HCT116 (cell line): ENCODE measurements at regions not wholly inside any gene's neighbourhood (a gene's known extent, or its start where the extent isn't known, plus 50 kb on each side); places are given as distances from the start of the nearest gene placed in this dataset.

Source experiments
- ATAC-seq: fragments of 200-7000 bp; cut with Tn5 transposase; 2 replicates; pipeline ENCODE4 v1.9.1; 2020; ENCODE audit warnings: mild to moderate bottlenecking, moderate library complexity
- BruUV-seq: library from RNA; stranded (reverse); fragments of 400-500 nt; replicated peaks from 2 replicates; lab custom pipeline; 2021; lab: Mats Ljungman, UMichigan
- CTCF ChIA-PET: fragments of 300-600 bp; sonication (Branson Sonifier 250); formaldehyde crosslinking; loops from one replicate; lab custom pipeline; 2021; ENCODE audit warnings: antibody characterized with exemption; lab: Charles Lee
- POLR2A ChIA-PET: fragments of 300-600, 350-600 bp; sonication (Branson Sonifier 250); formaldehyde crosslinking; loops from one replicate; lab custom pipeline; 2021; ENCODE audit warnings: antibody characterized with exemption; lab: Charles Lee
- RAD21 ChIA-PET, 2 experiments: fragments of 300-600 bp; sonication (Branson Sonifier 250); formaldehyde crosslinking; loops; one replicate each; lab custom pipeline; 2023; ENCODE audit warnings: low total read pairs in 2 of 2; ENCODE audit not compliant: uncharacterized antibody in 2 of 2, unreplicated experiment in 2 of 2, low non-redundant PET in 1 of 2; lab: Charles Lee
- DNase-seq: peaks from one replicate; pipeline ENCODE4 v3.0.0-alpha.2; 2010; ENCODE audit warnings: low read depth, low spot score
- H2AFZ ChIP-seq: fragments of 200-600 bp; shearing (Covaris generic), sonication (generic); 2 replicates; pipeline ENCODE4 v1.6.1; 2017; ENCODE audit warnings: low read depth, mixed run types, mixed read lengths, antibody characterized with exemption, low read length; ENCODE audit not compliant: poor library complexity, severe bottlenecking
- H3K27ac ChIP-seq: 2 replicates; pipeline ENCODE4 v1.5.1; 2012; ENCODE audit warnings: low read depth, low read length
- H3K27me3 ChIP-seq: fragments of 200-600 bp; sonication (generic); 2 replicates; pipeline ENCODE4 v1.6.1; 2016; ENCODE audit warnings: mixed run types, low read length, mixed read lengths; ENCODE audit not compliant: insufficient read depth
- H3K36me3 ChIP-seq, 2 experiments: fragments of 200-500 bp in 1 of 2; fragments of 200-600 bp in 1 of 2; sonication (Bioruptor generic) in 1 of 2; sonication (generic) in 1 of 2; 2 replicates each; pipeline versions ENCODE4 v1.5.1 to v1.6.1; 2014 to 2016; ENCODE audit warnings: low read length in 2 of 2, inconsistent platforms in 1 of 2, mixed read lengths in 1 of 2, mixed run types in 1 of 2; ENCODE audit not compliant: insufficient read depth in 2 of 2, control insufficient read depth in 1 of 2
- H3K4me1 ChIP-seq, 2 experiments: fragments of 200-600 bp in 1 of 2; sonication (generic) in 1 of 2; 2 replicates each; pipeline versions ENCODE4 v1.5.1 to v1.6.1; 2012 to 2017; ENCODE audit warnings: low read length in 2 of 2, inconsistent platforms in 1 of 2, mild to moderate bottlenecking in 1 of 2, mixed read lengths in 1 of 2, mixed run types in 1 of 2, moderate library complexity in 1 of 2; ENCODE audit not compliant: insufficient read depth in 2 of 2, control insufficient read depth in 1 of 2
- H3K4me2 ChIP-seq: fragments of 200-600 bp; sonication (generic); 2 replicates; pipeline ENCODE4 v1.6.1; 2017; ENCODE audit warnings: mixed run types, low read length, mixed read lengths
- H3K4me3 ChIP-seq, 2 experiments: fragments of 200-600 bp in 1 of 2; sonication (generic) in 1 of 2; replicated peaks in 1 of 2; 2 replicates each; pipeline ENCODE4 v1.5.1; 2011 to 2016; ENCODE audit warnings: low read length in 2 of 2, control low read depth in 1 of 2, low read depth in 1 of 2, mild to moderate bottlenecking in 1 of 2, mixed read lengths in 1 of 2, mixed run types in 1 of 2
- H3K79me2 ChIP-seq: fragments of 200-600 bp; sonication (generic); 2 replicates; pipeline ENCODE4 v1.6.1; 2017; ENCODE audit warnings: mild to moderate bottlenecking, mixed run types, low read length, moderate library complexity, mixed read lengths; ENCODE audit not compliant: insufficient read depth
- H3K9ac ChIP-seq: fragments of 200-600 bp; sonication (generic); 2 replicates; pipeline ENCODE4 v1.6.1; 2016; ENCODE audit warnings: low read length, mixed read lengths
- H3K9me2 ChIP-seq: fragments of 200-600 bp; sonication (generic), shearing (Covaris generic); 2 replicates; pipeline ENCODE4 v1.6.1; 2017; ENCODE audit warnings: mixed run types, mild to moderate bottlenecking, moderate library complexity; ENCODE audit not compliant: insufficient read depth
- H3K9me3 ChIP-seq, 2 experiments: fragments of 200-500 bp in 1 of 2; fragments of 200-600 bp in 1 of 2; sonication (Bioruptor generic) in 1 of 2; sonication (generic) in 1 of 2; 2 replicates each; pipeline ENCODE4 v1.6.1; 2014 to 2017; ENCODE audit warnings: low read length in 2 of 2, mixed read lengths in 2 of 2, inconsistent platforms in 1 of 2, low read depth in 1 of 2, mild to moderate bottlenecking in 1 of 2, mixed run types in 1 of 2, moderate library complexity in 1 of 2; ENCODE audit not compliant: control insufficient read depth in 1 of 2, insufficient read depth in 1 of 2
- H4K20me1 ChIP-seq: fragments of 200-600 bp; sonication (generic), shearing (Covaris generic); 2 replicates; pipeline ENCODE4 v1.6.1; 2017; ENCODE audit warnings: mixed run types, mild to moderate bottlenecking, moderate library complexity; ENCODE audit not compliant: insufficient read depth
- ELF1 ChIP-seq: IDR thresholded peaks from 2 replicates; pipeline ENCODE4 v1.6.1; 2012; ENCODE audit warnings: low read depth, borderline replicate concordance
- EZH2 ChIP-seq: fragments of 200-600 bp; sonication (generic); IDR thresholded peaks from 2 replicates; pipeline ENCODE4 v1.6.1; 2017; ENCODE audit warnings: antibody characterized with exemption, mixed run types
- EZH2phosphoT487 ChIP-seq: fragments of 200-600 bp; IDR thresholded peaks from 2 replicates; pipeline ENCODE4 v1.6.1; 2018; ENCODE audit warnings: antibody characterized with exemption, borderline replicate concordance
- FOSL1 ChIP-seq: IDR thresholded peaks from 2 replicates; pipeline ENCODE4 v1.6.1; 2012; ENCODE audit warnings: low read depth
- RAD21 ChIP-seq: IDR thresholded peaks from 2 replicates; pipeline ENCODE4 v1.6.1; 2012; ENCODE audit warnings: low read depth, mild to moderate bottlenecking
- SP1 ChIP-seq: IDR thresholded peaks from 2 replicates; pipeline ENCODE4 v1.6.1; 2012; ENCODE audit warnings: low read depth
- SRF ChIP-seq: IDR thresholded peaks from 2 replicates; pipeline ENCODE4 v1.6.1; 2012; ENCODE audit warnings: low read depth
- TCF7L2 ChIP-seq: IDR thresholded peaks from 2 replicates; pipeline ENCODE4 v1.7.0; 2011; ENCODE audit warnings: borderline replicate concordance, inconsistent platforms; ENCODE audit not compliant: insufficient read depth, insufficient read length; ENCODE audit errors: extremely low read depth
- intact Hi-C: fragments of 100-400 bp; cut with micrococcal nuclease; formaldehyde crosslinking; loops from 2 replicates; pipeline ENCODE4 v1.10.0; 2022
- TF ChIP-seq, protein P1 (sequence below): IDR thresholded peaks from 2 replicates; pipeline ENCODE4 v1.6.1; 2012

DNA sequence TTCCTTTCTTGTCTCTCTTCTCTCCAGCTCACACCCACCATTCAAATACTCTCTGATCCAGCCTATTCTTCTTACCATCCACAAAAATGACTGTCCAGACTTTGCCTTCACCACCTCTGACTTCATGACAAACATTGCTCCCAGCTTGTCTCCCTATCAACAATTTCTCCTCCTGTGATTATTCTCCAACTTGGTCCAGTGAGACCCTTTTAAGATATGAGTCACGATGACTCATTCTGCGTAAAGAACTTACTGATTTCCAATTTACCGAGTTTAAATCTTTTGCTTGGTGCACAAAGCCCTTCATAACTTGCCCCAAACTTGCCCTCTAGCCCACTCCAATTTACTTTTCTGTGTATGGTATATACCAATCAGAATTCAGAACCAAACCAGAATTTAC, 833.2 kb downstream of the MAFB start:
- no peaks in the 10 kb centered on the region; a peak in 2 of 4 replicates for H3K9me3 ChIP-seq
- H3K9me2 ChIP-seq: no peaks in the 10 kb centered on the region
- ChIA-PET POLR2A (no interaction called here), RAD21 (no interaction called here), CTCF (no interaction called here)
- DNase-seq (no peak), ATAC-seq (no peak)
- no peak overlapping the region for H3K27ac ChIP-seq
- no peaks in the 10 kb centered on the region for H4K20me1 ChIP-seq
- no peaks in the 10 kb centered on the region for H3K4me1 ChIP-seq
- no peak overlapping the region for H3K4me2 ChIP-seq
- H3K79me2 ChIP-seq: no peaks in the 10 kb centered on the region
- H3K27me3 ChIP-seq: no peaks in the 10 kb centered on the region
- H2AFZ ChIP-seq: no peak overlapping the region
- BruUV-seq: no TSS peak
- H3K9ac ChIP-seq: no peak overlapping the region
- H3K4me3 ChIP-seq: no peak overlapping the region
- TF ChIP-seq, protein P1, sequence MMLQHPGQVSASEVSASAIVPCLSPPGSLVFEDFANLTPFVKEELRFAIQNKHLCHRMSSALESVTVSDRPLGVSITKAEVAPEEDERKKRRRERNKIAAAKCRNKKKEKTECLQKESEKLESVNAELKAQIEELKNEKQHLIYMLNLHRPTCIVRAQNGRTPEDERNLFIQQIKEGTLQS: no peak
- TF ChIP-seq ELF1 (no peak), EZH2phosphoT487 (no peak), EZH2 (no peak)
- intact Hi-C loops: no loop called here
- H3K36me3 ChIP-seq: no peaks in the 10 kb centered on the region

DNA sequence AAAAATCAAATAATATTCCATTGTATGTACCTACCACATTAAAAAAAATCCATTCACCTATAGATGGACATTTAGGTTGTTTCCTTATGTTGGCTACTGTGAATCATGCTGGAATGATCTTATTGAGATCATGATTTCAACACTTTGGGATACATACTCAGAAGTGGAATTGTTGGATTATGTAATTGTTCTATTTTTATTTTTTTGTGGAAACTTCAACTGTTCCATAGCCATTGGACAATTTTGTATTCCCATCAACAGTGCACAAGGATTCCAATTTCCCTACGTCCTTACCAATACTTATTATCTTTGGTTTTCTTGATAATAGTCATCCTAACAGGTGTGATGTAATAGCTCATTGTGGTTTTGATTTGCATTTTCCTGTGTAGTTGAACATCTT, 834.0 kb downstream of the MAFB start:
- ChIA-PET POLR2A (no interaction called here), CTCF (no interaction called here), RAD21 (no interaction called here)
- TF ChIP-seq RAD21: no peak
- TF ChIP-seq EZH2: no peak
- TF ChIP-seq, protein P1: no peak
- TF ChIP-seq TCF7L2: no peak
- no peak for TF ChIP-seq SRF
- TF ChIP-seq SP1: no peak
- no peak for TF ChIP-seq FOSL1
- H3K79me2 ChIP-seq: no peaks in the 10 kb centered on the region
- no peak overlapping the region for H3K4me3 ChIP-seq
- H3K27me3 ChIP-seq: no peaks in the 10 kb centered on the region
- no peak overlapping the region for H3K27ac ChIP-seq
- H3K9ac ChIP-seq: no peak overlapping the region
- H4K20me1 ChIP-seq: no peaks in the 10 kb centered on the region
- no peak overlapping the region for H3K4me2 ChIP-seq
- ATAC-seq (no peak), DNase-seq (no peak)
- H2AFZ ChIP-seq: no peak overlapping the region
- no TSS peak for BruUV-seq
- no peaks in the 10 kb centered on the region; a peak in 2 of 4 replicates for H3K9me3 ChIP-seq
- no peaks in the 10 kb centered on the region for H3K4me1 ChIP-seq
- intact Hi-C loops: no loop called here
- H3K9me2 ChIP-seq: no peaks in the 10 kb centered on the region
- no peaks in the 10 kb centered on the region for H3K36me3 ChIP-seq
